OCI-LY3 (cell line): ENCODE measurements at regions not wholly inside any gene's neighbourhood (a gene's known extent, or its start where the extent isn't known, plus 50 kb on each side); places are given as distances from the start of the nearest gene placed in this dataset.
A peak's percentile ranks its signal among the peaks of the same experiment; 100 is the strongest.

Experiments used
- H2AFZ ChIP-seq: fragments of 200-600, 300-600 bp; shearing (Covaris generic); 2 replicates; pipeline ENCODE4 v1.6.0; 2014; ENCODE audit warnings: antibody characterized with exemption, low read depth, low read length
- H3K27ac ChIP-seq: fragments of 200-600, 300-600 bp; sonication (generic); 2 replicates; pipeline ENCODE4 v1.5.1; 2014; ENCODE audit warnings: mild to moderate bottlenecking, low read length, moderate library complexity, mixed read lengths
- H3K27me3 ChIP-seq: fragments of 200-600, 300-600 bp; sonication (generic); 2 replicates; pipeline ENCODE4 v1.6.1; 2014; ENCODE audit warnings: low read depth, low read length, mixed read lengths
- H3K36me3 ChIP-seq: fragments of 200-600, 300-600 bp; sonication (generic); replicated peaks from 2 replicates; pipeline ENCODE3; 2014; ENCODE audit warnings: low read depth, low read length, mixed read lengths
- H3K4me1 ChIP-seq: fragments of 300-600, 200-600 bp; sonication (generic); 2 replicates; pipeline ENCODE4 v1.6.1; 2014; ENCODE audit warnings: low read length, mixed read lengths
- H3K4me2 ChIP-seq: fragments of 200-600, 300-600 bp; sonication (generic); 2 replicates; pipeline ENCODE4 v1.6.1; 2014; ENCODE audit warnings: low read length, mixed read lengths
- H3K4me3 ChIP-seq: fragments of 300-600, 200-600 bp; sonication (generic); 2 replicates; pipeline ENCODE4 v1.5.1; 2014; ENCODE audit warnings: antibody characterized with exemption, mild to moderate bottlenecking, low read length, moderate library complexity
- H3K79me2 ChIP-seq: fragments of 300-600, 200-600 bp; shearing (Covaris generic); 2 replicates; pipeline ENCODE4 v1.6.1; 2014; ENCODE audit warnings: mild to moderate bottlenecking, low read length, mixed read lengths
- H3K9ac ChIP-seq: fragments of 300-600, 200-600 bp; shearing (Covaris generic); 2 replicates; pipeline ENCODE4 v1.6.0; 2014; ENCODE audit warnings: mild to moderate bottlenecking, low read length, moderate library complexity
- H3K9me3 ChIP-seq: fragments of 200-600, 300-600 bp; shearing (Covaris generic); 2 replicates; pipeline ENCODE4 v1.6.1; 2014; ENCODE audit warnings: low read length, mixed read lengths; ENCODE audit not compliant: insufficient read depth
- H4K20me1 ChIP-seq: fragments of 200-600, 300-600 bp; sonication (generic); 2 replicates; pipeline ENCODE4 v1.6.1; 2016; ENCODE audit warnings: low read length, mixed read lengths; ENCODE audit not compliant: insufficient read depth
- CTCF ChIP-seq: fragments of 200-600, 300-600 bp; sonication (generic); IDR thresholded peaks from 2 replicates; pipeline ENCODE4 v1.5.1; 2014; ENCODE audit warnings: antibody characterized with exemption, low read length, low read depth
- EZH2phosphoT487 ChIP-seq: fragments of 200-600 bp; shearing (Covaris generic); IDR thresholded peaks from 2 replicates; pipeline ENCODE4 v1.6.1; 2018; ENCODE audit warnings: antibody characterized with exemption, mixed run types, low read depth

GRCh38 chr6:54013966-54014365 lies 97.3 kb upstream of the MLIP start:
- H3K4me1 ChIP-seq: peaks cover 17% of the 10 kb centered on the region
- no peak overlapping the region for H2AFZ ChIP-seq
- no peaks in the 10 kb centered on the region for H4K20me1 ChIP-seq
- 0 out of 2 replicates have a peak, but pooled peaks cover 5% of the 10 kb centered on the region for H3K27me3 ChIP-seq
- H3K4me3 ChIP-seq: peak overlapping the region; percentile 51; the same call in 1 of the 2 replicates
- no peaks in the 10 kb centered on the region for H3K9me3 ChIP-seq
- no peaks in the 10 kb centered on the region for H3K79me2 ChIP-seq
- no peaks in the 10 kb centered on the region for H3K36me3 ChIP-seq
- H3K4me2 ChIP-seq: peak overlapping the region; percentile 75
- H3K9ac ChIP-seq: no peak overlapping the region
- H3K27ac ChIP-seq: no peak overlapping the region
- TF ChIP-seq CTCF (no peak), EZH2phosphoT487 (no peak)

GRCh38 chr6:54014440-54014839 lies 96.8 kb upstream of the MLIP start:
- no peak overlapping the region for H2AFZ ChIP-seq
- no peaks in the 10 kb centered on the region for H3K79me2 ChIP-seq
- no peak overlapping the region for H3K9ac ChIP-seq
- H3K4me1 ChIP-seq: peaks cover 17% of the 10 kb centered on the region
- no peaks in the 10 kb centered on the region for H4K20me1 ChIP-seq
- H3K36me3 ChIP-seq: no peaks in the 10 kb centered on the region
- no peak overlapping the region for H3K27ac ChIP-seq
- H3K9me3 ChIP-seq: no peaks in the 10 kb centered on the region
- TF ChIP-seq EZH2phosphoT487 (no peak), CTCF (no peak)
- peak overlapping the region; percentile 75 for H3K4me2 ChIP-seq
- H3K4me3 ChIP-seq: peak overlapping the region; percentile 51
- 0 out of 2 replicates have a peak, but pooled peaks cover 5% of the 10 kb centered on the region for H3K27me3 ChIP-seq

GRCh38 chr6:54017877-54018276 lies 93.4 kb upstream of the MLIP start:
- TF ChIP-seq CTCF: no peak
- no peak for TF ChIP-seq EZH2phosphoT487
- Histone ChIP-seq H3K9ac (no peak overlapping the region), H2AFZ (no peak overlapping the region), H3K4me1 (peaks cover 28% of the 10 kb centered on the region), H3K27me3 (0 out of 2 replicates have a peak, but pooled peaks cover 5% of the 10 kb centered on the region), H3K79me2 (no peaks in the 10 kb centered on the region), H3K4me3 (no peak overlapping the region), H3K27ac (no peak overlapping the region), H4K20me1 (no peaks in the 10 kb centered on the region), H3K4me2 (0 out of 2 replicates have a peak overlapping the region, but pooled peaks have one; percentile 5), H3K36me3 (no peaks in the 10 kb centered on the region), H3K9me3 (no peaks in the 10 kb centered on the region)

GRCh38 chr6:54018722-54019121 lies 92.5 kb upstream of the MLIP start:
- Histone ChIP-seq H3K27ac (no peak overlapping the region), H3K27me3 (0 out of 2 replicates have a peak, but pooled peaks cover 1% of the 10 kb centered on the region), H3K79me2 (no peaks in the 10 kb centered on the region), H3K36me3 (no peaks in the 10 kb centered on the region), H4K20me1 (no peaks in the 10 kb centered on the region), H3K9me3 (no peaks in the 10 kb centered on the region), H3K4me2 (no peak overlapping the region), H3K4me3 (no peak overlapping the region), H3K4me1 (peaks cover 28% of the 10 kb centered on the region), H3K9ac (no peak overlapping the region), H2AFZ (no peak overlapping the region)
- no peak for TF ChIP-seq CTCF
- no peak for TF ChIP-seq EZH2phosphoT487
